HCT116 (cell line): ENCODE measurements at regions not wholly inside any gene's neighbourhood (a gene's known extent, or its start where the extent isn't known, plus 50 kb on each side); places are given as distances from the start of the nearest gene placed in this dataset.

Experiments used
- ATAC-seq: fragments of 200-7000 bp; cut with Tn5 transposase; 2 replicates; pipeline ENCODE4 v1.9.1; 2020; ENCODE audit warnings: mild to moderate bottlenecking, moderate library complexity
- BruUV-seq: library from RNA; stranded (reverse); fragments of 400-500 nt; replicated peaks from 2 replicates; lab custom pipeline; 2021; lab: Mats Ljungman, UMichigan
- CTCF ChIA-PET: fragments of 300-600 bp; sonication (Branson Sonifier 250); formaldehyde crosslinking; loops from one replicate; lab custom pipeline; 2021; ENCODE audit warnings: antibody characterized with exemption; lab: Charles Lee
- POLR2A ChIA-PET: fragments of 300-600, 350-600 bp; sonication (Branson Sonifier 250); formaldehyde crosslinking; loops from one replicate; lab custom pipeline; 2021; ENCODE audit warnings: antibody characterized with exemption; lab: Charles Lee
- RAD21 ChIA-PET, 2 experiments: fragments of 300-600 bp; sonication (Branson Sonifier 250); formaldehyde crosslinking; loops; one replicate each; lab custom pipeline; 2023; ENCODE audit warnings: low total read pairs in 2 of 2; ENCODE audit not compliant: uncharacterized antibody in 2 of 2, unreplicated experiment in 2 of 2, low non-redundant PET in 1 of 2; lab: Charles Lee
- DNase-seq: peaks from one replicate; pipeline ENCODE4 v3.0.0-alpha.2; 2010; ENCODE audit warnings: low read depth, low spot score
- H2AFZ ChIP-seq: fragments of 200-600 bp; shearing (Covaris generic), sonication (generic); 2 replicates; pipeline ENCODE4 v1.6.1; 2017; ENCODE audit warnings: low read depth, mixed run types, mixed read lengths, antibody characterized with exemption, low read length; ENCODE audit not compliant: poor library complexity, severe bottlenecking
- H3K27ac ChIP-seq: 2 replicates; pipeline ENCODE4 v1.5.1; 2012; ENCODE audit warnings: low read depth, low read length
- H3K27me3 ChIP-seq: fragments of 200-600 bp; sonication (generic); 2 replicates; pipeline ENCODE4 v1.6.1; 2016; ENCODE audit warnings: mixed run types, low read length, mixed read lengths; ENCODE audit not compliant: insufficient read depth
- H3K36me3 ChIP-seq, 2 experiments: fragments of 200-500 bp in 1 of 2; fragments of 200-600 bp in 1 of 2; sonication (Bioruptor generic) in 1 of 2; sonication (generic) in 1 of 2; 2 replicates each; pipeline versions ENCODE4 v1.5.1 to v1.6.1; 2014 to 2016; ENCODE audit warnings: low read length in 2 of 2, inconsistent platforms in 1 of 2, mixed read lengths in 1 of 2, mixed run types in 1 of 2; ENCODE audit not compliant: insufficient read depth in 2 of 2, control insufficient read depth in 1 of 2
- H3K4me1 ChIP-seq, 2 experiments: fragments of 200-600 bp in 1 of 2; sonication (generic) in 1 of 2; 2 replicates each; pipeline versions ENCODE4 v1.5.1 to v1.6.1; 2012 to 2017; ENCODE audit warnings: low read length in 2 of 2, inconsistent platforms in 1 of 2, mild to moderate bottlenecking in 1 of 2, mixed read lengths in 1 of 2, mixed run types in 1 of 2, moderate library complexity in 1 of 2; ENCODE audit not compliant: insufficient read depth in 2 of 2, control insufficient read depth in 1 of 2
- H3K4me2 ChIP-seq: fragments of 200-600 bp; sonication (generic); 2 replicates; pipeline ENCODE4 v1.6.1; 2017; ENCODE audit warnings: mixed run types, low read length, mixed read lengths
- H3K4me3 ChIP-seq, 2 experiments: fragments of 200-600 bp in 1 of 2; sonication (generic) in 1 of 2; replicated peaks in 1 of 2; 2 replicates each; pipeline ENCODE4 v1.5.1; 2011 to 2016; ENCODE audit warnings: low read length in 2 of 2, control low read depth in 1 of 2, low read depth in 1 of 2, mild to moderate bottlenecking in 1 of 2, mixed read lengths in 1 of 2, mixed run types in 1 of 2
- H3K79me2 ChIP-seq: fragments of 200-600 bp; sonication (generic); 2 replicates; pipeline ENCODE4 v1.6.1; 2017; ENCODE audit warnings: mild to moderate bottlenecking, mixed run types, low read length, moderate library complexity, mixed read lengths; ENCODE audit not compliant: insufficient read depth
- H3K9ac ChIP-seq: fragments of 200-600 bp; sonication (generic); 2 replicates; pipeline ENCODE4 v1.6.1; 2016; ENCODE audit warnings: low read length, mixed read lengths
- H3K9me2 ChIP-seq: fragments of 200-600 bp; sonication (generic), shearing (Covaris generic); 2 replicates; pipeline ENCODE4 v1.6.1; 2017; ENCODE audit warnings: mixed run types, mild to moderate bottlenecking, moderate library complexity; ENCODE audit not compliant: insufficient read depth
- H3K9me3 ChIP-seq, 2 experiments: fragments of 200-500 bp in 1 of 2; fragments of 200-600 bp in 1 of 2; sonication (Bioruptor generic) in 1 of 2; sonication (generic) in 1 of 2; 2 replicates each; pipeline ENCODE4 v1.6.1; 2014 to 2017; ENCODE audit warnings: low read length in 2 of 2, mixed read lengths in 2 of 2, inconsistent platforms in 1 of 2, low read depth in 1 of 2, mild to moderate bottlenecking in 1 of 2, mixed run types in 1 of 2, moderate library complexity in 1 of 2; ENCODE audit not compliant: control insufficient read depth in 1 of 2, insufficient read depth in 1 of 2
- H4K20me1 ChIP-seq: fragments of 200-600 bp; sonication (generic), shearing (Covaris generic); 2 replicates; pipeline ENCODE4 v1.6.1; 2017; ENCODE audit warnings: mixed run types, mild to moderate bottlenecking, moderate library complexity; ENCODE audit not compliant: insufficient read depth
- ATF3 ChIP-seq: IDR thresholded peaks from 2 replicates; pipeline ENCODE4 v1.6.1; 2012
- CEBPB ChIP-seq: IDR thresholded peaks from 2 replicates; pipeline ENCODE4 v1.6.1; 2012; ENCODE audit warnings: low read depth
- CTCF ChIP-seq, 3 experiments: fragments of 200-600 bp in 1 of 3; sonication (generic) in 1 of 3; IDR thresholded peaks in 2 of 3; conservative IDR thresholded peaks in 1 of 3; 2 replicates each; pipeline ENCODE4 v1.5.1; 2012 to 2017; ENCODE audit warnings: low read depth in 2 of 3, low read length in 2 of 3, antibody characterized with exemption in 1 of 3, borderline replicate concordance in 1 of 3, control low read depth in 1 of 3, mild to moderate bottlenecking in 1 of 3, mixed read lengths in 1 of 3, mixed run types in 1 of 3, moderate library complexity in 1 of 3; ENCODE audit not compliant: insufficient read depth in 1 of 3
- ELF1 ChIP-seq: IDR thresholded peaks from 2 replicates; pipeline ENCODE4 v1.6.1; 2012; ENCODE audit warnings: low read depth, borderline replicate concordance
- EZH2 ChIP-seq: fragments of 200-600 bp; sonication (generic); IDR thresholded peaks from 2 replicates; pipeline ENCODE4 v1.6.1; 2017; ENCODE audit warnings: antibody characterized with exemption, mixed run types
- FOSL1 ChIP-seq: IDR thresholded peaks from 2 replicates; pipeline ENCODE4 v1.6.1; 2012; ENCODE audit warnings: low read depth
- JUND ChIP-seq: IDR thresholded peaks from 2 replicates; pipeline ENCODE4 v1.6.1; 2012
- MAX ChIP-seq: IDR thresholded peaks from 2 replicates; pipeline ENCODE4 v1.6.1; 2012
- POLR2A ChIP-seq: IDR thresholded peaks from 2 replicates; pipeline ENCODE4 v1.7.0; 2011; ENCODE audit warnings: borderline replicate concordance; ENCODE audit not compliant: insufficient read depth, insufficient read length; ENCODE audit errors: extremely low read depth
- POLR2AphosphoS5 ChIP-seq: IDR thresholded peaks from 2 replicates; pipeline ENCODE4 v1.6.1; 2011; ENCODE audit warnings: mild to moderate bottlenecking, low read depth, low read length, moderate library complexity
- SIN3A ChIP-seq: IDR thresholded peaks from 2 replicates; pipeline ENCODE4 v1.6.1; 2012; ENCODE audit warnings: low read depth
- SRF ChIP-seq: IDR thresholded peaks from 2 replicates; pipeline ENCODE4 v1.6.1; 2012; ENCODE audit warnings: low read depth
- TCF7L2 ChIP-seq: IDR thresholded peaks from 2 replicates; pipeline ENCODE4 v1.7.0; 2011; ENCODE audit warnings: borderline replicate concordance, inconsistent platforms; ENCODE audit not compliant: insufficient read depth, insufficient read length; ENCODE audit errors: extremely low read depth
- ZNF274 ChIP-seq: fragments of 200-500 bp; sonication (Bioruptor generic); IDR thresholded peaks from 2 replicates; pipeline ENCODE4 v1.6.1; 2014; ENCODE audit warnings: mild to moderate bottlenecking, low read depth, low read length, inconsistent platforms
- intact Hi-C: fragments of 100-400 bp; cut with micrococcal nuclease; formaldehyde crosslinking; loops from 2 replicates; pipeline ENCODE4 v1.10.0; 2022

GRCh38 chr5:73311291-73312110 lies 137.1 kb downstream of the FOXD1 start:
- Histone ChIP-seq H3K27me3 (no peaks in the 10 kb centered on the region), H3K9ac (no peak overlapping the region), H3K9me3 (no peaks in the 10 kb centered on the region), H3K4me1 (peaks cover 0 to 22% of the 10 kb centered on the region in 2 experiments; a peak in 2 of 4 replicates), H3K27ac (no peak overlapping the region), H4K20me1 (no peaks in the 10 kb centered on the region), H3K4me2 (peak overlapping the region; percentile 23; the same call in 1 of the 2 replicates), H3K79me2 (no peaks in the 10 kb centered on the region), H3K36me3 (no peaks in the 10 kb centered on the region), H3K4me3 (no peak overlapping the region), H3K9me2 (0 out of 2 replicates have a peak, but pooled peaks cover 4% of the 10 kb centered on the region), H2AFZ (peak overlapping the region; percentile 26)
- BruUV-seq = no TSS peak
- no peak for DNase-seq
- ATAC-seq = peak; percentile 50
- POLR2A ChIA-PET = no interaction called here
- RAD21 ChIA-PET = no interaction called here
- TF ChIP-seq ELF1 = no peak
- no peak for TF ChIP-seq ZNF274
- no peak for TF ChIP-seq SIN3A
- no peak for TF ChIP-seq POLR2AphosphoS5
- TF ChIP-seq SRF = no peak
- TF ChIP-seq CEBPB = no peak
- no peak for TF ChIP-seq CTCF (IDR thresholded peaks at IDR 0.05 in 2 of 3, conservative IDR thresholded peaks at IDR 0.05 in 1 of 3; ENCODE audit: borderline replicate concordance in 1 of 3, insufficient read depth in 1 of 3, low read depth in 2 of 3, low read length in 2 of 3)
- TF ChIP-seq POLR2A = no peak
- TF ChIP-seq FOSL1 = no peak
- no peak for TF ChIP-seq TCF7L2
- TF ChIP-seq MAX = no peak
- TF ChIP-seq ATF3 = no peak
- TF ChIP-seq EZH2 = no peak
- TF ChIP-seq JUND = no peak
- CTCF ChIA-PET = interaction anchor here (1.6 kb wide), 1 partner anchor 140 kb away, joined by 4 read pairs; no protein-coding TSS in a partner anchor
- intact Hi-C loops = no loop called here
